NCI-H524 (cell line): ENCODE measurements at regions not wholly inside any gene's neighbourhood (a gene's known extent, or its start where the extent isn't known, plus 50 kb on each side); places are given as distances from the start of the nearest gene placed in this dataset.

ENCODE experiments used
- DNase-seq, 2 experiments: peaks; one replicate each; lab custom pipeline; 2025; lab: John Stamatoyannopoulos, UW

- DNase-seq = no peak
Measured at GRCh38 chr12:90398285-90398836, 556.6 kb downstream of the CCER1 start.

GRCh38 chr12:90396556-90396955, 558.4 kb downstream of the CCER1 start:
- no peak for DNase-seq

GRCh38 chr12:90393652-90394051, 561.3 kb downstream of the CCER1 start:
- DNase-seq = no peak

GRCh38 chr12:90393089-90393488, 561.9 kb downstream of the CCER1 start:
- DNase-seq = no peak

GRCh38 chr12:90390947-90391346, 564.0 kb downstream of the CCER1 start:
- no peak for DNase-seq

GRCh38 chr12:90368081-90368480, 586.9 kb downstream of the CCER1 start:
- DNase-seq = no peak

- DNase-seq = no peak
Measured at GRCh38 chr12:90366286-90366685, 588.7 kb downstream of the CCER1 start.

GRCh38 chr12:90360300-90360699, 594.7 kb downstream of the CCER1 start:
- DNase-seq = no peak

GRCh38 chr12:90355711-90356355, 599.1 kb downstream of the CCER1 start:
- no peak for DNase-seq

GRCh38 chr12:90343966-90344365, 611.0 kb downstream of the CCER1 start:
- DNase-seq = no peak

- DNase-seq = no peak
Measured at GRCh38 chr12:90342081-90342480, 612.9 kb downstream of the CCER1 start.

- no peak for DNase-seq
Measured at GRCh38 chr12:90339837-90340236, 615.1 kb downstream of the CCER1 start.

GRCh38 chr12:90338365-90338764, 616.6 kb downstream of the CCER1 start:
- DNase-seq = no peak

GRCh38 chr12:90337018-90337417, 618.0 kb downstream of the CCER1 start:
- no peak for DNase-seq

- DNase-seq = no peak
Measured at GRCh38 chr12:90335566-90335965, 619.4 kb downstream of the CCER1 start.

GRCh38 chr12:90333939-90334338, 621.0 kb downstream of the CCER1 start:
- DNase-seq = no peak

GRCh38 chr12:90333424-90333823, 621.6 kb downstream of the CCER1 start:
- DNase-seq = no peak

- DNase-seq = no peak
Measured at GRCh38 chr12:90331821-90332220, 623.2 kb downstream of the CCER1 start.

GRCh38 chr12:90331262-90331661, 622.6 kb upstream of the ATP2B1 start:
- DNase-seq = no peak

- no peak for DNase-seq
Measured at GRCh38 chr12:90327793-90328743, 619.4 kb upstream of the ATP2B1 start.

GRCh38 chr12:90323217-90323616, 614.6 kb upstream of the ATP2B1 start:
- no peak for DNase-seq

GRCh38 chr12:90322006-90322405, 613.4 kb upstream of the ATP2B1 start:
- no peak for DNase-seq

GRCh38 chr12:90321369-90321768, 612.7 kb upstream of the ATP2B1 start:
- DNase-seq = no peak
